ENCODE measurements at regions not wholly inside any gene's neighbourhood (a gene's known extent, or its start where the extent isn't known, plus 50 kb on each side); places are given as distances from the start of the nearest gene placed in this dataset.
A peak's percentile ranks its signal among the peaks of the same experiment; 100 is the strongest.
"Not testable (repeated sequence)": the region's sequence is repeated elsewhere in the genome, so short reads cannot be mapped to it uniquely, and the experiment has no call there.

GRCh38 chr22:10699301-10700097, 4828.5 kb upstream of the OR11H1 start:
- FAIRE-seq; ATAC-seq; H3K27ac ChIP-seq; H3K4me3 ChIP-seq; H3K4me1 ChIP-seq; H3K36me3 ChIP-seq; H3K27me3 ChIP-seq; intact Hi-C loops (cut with DNase I); H3K9me3 ChIP-seq: not testable (repeated sequence)
- WGBS, 2 donors, result 54 to 65% methylated on average over 54 to 78 of the region's 80 CpGs
- peak in 1 of 6 donors; percentile 26 for DNase-seq

GRCh38 chr22:10708175-10708574, 4819.8 kb upstream of the OR11H1 start:
- H3K27me3 ChIP-seq; FAIRE-seq; H3K4me1 ChIP-seq; DNase-seq; H3K36me3 ChIP-seq; intact Hi-C loops (cut with DNase I); H3K4me3 ChIP-seq; H3K9me3 ChIP-seq; H3K27ac ChIP-seq; ATAC-seq: not testable (repeated sequence)
- 55 to 66% methylated on average over 3 of the region's 3 CpGs for whole genome bisulfite sequencing, 2 donors

GRCh38 chr22:10710923-10711322, 4817.1 kb upstream of the OR11H1 start:
- not testable (repeated sequence) for ATAC-seq

GRCh38 chr22:10722804-10723203, 4805.2 kb upstream of the OR11H1 start:
- DNase-seq; H3K27ac ChIP-seq; H3K4me3 ChIP-seq; FAIRE-seq; H3K9me3 ChIP-seq; H3K36me3 ChIP-seq; H3K4me1 ChIP-seq; intact Hi-C loops (cut with DNase I); H3K27me3 ChIP-seq: not testable (repeated sequence)
- peak in 1 of 4 donors; percentile 19 for ATAC-seq
- WGBS, 2 donors, result 38 to 51% methylated on average over 9 of the region's 9 CpGs

More at GRCh38 chr22:10710923-10711322, 4817.1 kb upstream of the OR11H1 start:
- H3K27ac ChIP-seq; H3K4me3 ChIP-seq; FAIRE-seq; DNase-seq; H3K4me1 ChIP-seq; H3K9me3 ChIP-seq; H3K27me3 ChIP-seq; H3K36me3 ChIP-seq; intact Hi-C loops (cut with DNase I): not testable (repeated sequence)
- WGBS, 2 donors, result 25 to 30% methylated on average over 4 of the region's 4 CpGs

GRCh38 chr22:10723966-10724365, 4804.0 kb upstream of the OR11H1 start:
- H3K27ac ChIP-seq; FAIRE-seq; H3K27me3 ChIP-seq; ATAC-seq; H3K36me3 ChIP-seq; intact Hi-C loops (cut with DNase I); H3K4me3 ChIP-seq; DNase-seq; H3K9me3 ChIP-seq; H3K4me1 ChIP-seq: not testable (repeated sequence)
- 38 to 45% methylated on average over 8 of the region's 8 CpGs for WGBS, 2 donors

- TF ChIP-seq CTCF (IDR thresholded peaks at IDR 0.05), result no peak
- intact Hi-C loops (cut with DNase I), result no loop called here
- no peak overlapping the region for H3K27ac ChIP-seq
Observed at GRCh38 chr22:10727393-10727792, 4800.6 kb upstream of the OR11H1 start.

GRCh38 chr22:10729979-10730378, 4798.0 kb upstream of the OR11H1 start:
- H3K27me3 ChIP-seq; ATAC-seq; H3K27ac ChIP-seq; H3K4me3 ChIP-seq; FAIRE-seq; H3K36me3 ChIP-seq; intact Hi-C loops (cut with DNase I); H3K4me1 ChIP-seq; DNase-seq; H3K9me3 ChIP-seq: not testable (repeated sequence)
- 25 to 30% methylated on average over 5 of the region's 5 CpGs for WGBS, 2 donors

More at GRCh38 chr22:10727393-10727792, 4800.6 kb upstream of the OR11H1 start:
- Histone ChIP-seq H3K4me3 (no peak overlapping the region), H3K4me1 (no peaks in the 10 kb centered on the region), H3K27me3 (no peaks in the 10 kb centered on the region), H3K9me3 (no peaks in the 10 kb centered on the region), H3K36me3 (no peaks in the 10 kb centered on the region)
- FAIRE-seq (no peak), ATAC-seq (no peak), DNase-seq (no peak)
- 39 to 54% methylated on average over 10 of the region's 10 CpGs for WGBS, 2 donors

- H3K27ac ChIP-seq; ATAC-seq; H3K9me3 ChIP-seq; intact Hi-C loops (cut with DNase I); H3K4me3 ChIP-seq; H3K4me1 ChIP-seq; H3K27me3 ChIP-seq; DNase-seq; FAIRE-seq; H3K36me3 ChIP-seq: not testable (repeated sequence)
- 53 to 65% methylated on average over 4 of the region's 4 CpGs for WGBS, 2 donors
Observed at GRCh38 chr22:10730706-10731105, 4797.3 kb upstream of the OR11H1 start.

- intact Hi-C loops (cut with DNase I); H3K4me3 ChIP-seq; DNase-seq; H3K9me3 ChIP-seq; H3K4me1 ChIP-seq; H3K36me3 ChIP-seq; FAIRE-seq; H3K27ac ChIP-seq; ATAC-seq; H3K27me3 ChIP-seq: not testable (repeated sequence)
- WGBS, 2 donors, result 43 to 46% methylated on average over 9 of the region's 9 CpGs
Observed at GRCh38 chr22:10731246-10731974, 4796.6 kb upstream of the OR11H1 start.

GRCh38 chr22:10735075-10735474, 4792.9 kb upstream of the OR11H1 start:
- H3K4me1 ChIP-seq; H3K36me3 ChIP-seq; H3K9me3 ChIP-seq; FAIRE-seq; H3K27me3 ChIP-seq; H3K27ac ChIP-seq; DNase-seq; intact Hi-C loops (cut with DNase I); H3K4me3 ChIP-seq: not testable (repeated sequence)
- peak in 2 of 4 donors; percentile 48 to 71 for ATAC-seq
- WGBS, 2 donors, result 22 to 46% methylated on average over 2 of the region's 2 CpGs

- 70 to 77% methylated on average over 2 of the region's 2 CpGs for WGBS, 2 donors
- H3K4me3 ChIP-seq; H3K27ac ChIP-seq; H3K9me3 ChIP-seq; FAIRE-seq; intact Hi-C loops (cut with DNase I); H3K27me3 ChIP-seq; H3K36me3 ChIP-seq; ATAC-seq; H3K4me1 ChIP-seq: not testable (repeated sequence)
- DNase-seq, result peak in 1 of 6 donors; percentile 31
Observed at GRCh38 chr22:10736879-10737278, 4791.1 kb upstream of the OR11H1 start.
